Panc1 (cell line): ENCODE measurements at regions not wholly inside any gene's neighbourhood (a gene's known extent, or its start where the extent isn't known, plus 50 kb on each side); places are given as distances from the start of the nearest gene placed in this dataset.

ENCODE experiments used
- ATAC-seq: fragments of 200-7000 bp; cut with Tn5 transposase; 2 replicates; pipeline ENCODE4 v1.9.1; 2020; ENCODE audit warnings: mild to moderate bottlenecking, moderate library complexity
- BruUV-seq: library from RNA; stranded (reverse); fragments of 400-500 nt; replicated peaks from 2 replicates; lab custom pipeline; 2021; lab: Mats Ljungman, UMichigan
- CTCF ChIA-PET: fragments of 300-600 bp; sonication (Branson Sonifier 250); formaldehyde crosslinking; loops from one replicate; lab custom pipeline; 2022; ENCODE audit warnings: antibody characterized with exemption; lab: Charles Lee
- POLR2A ChIA-PET: fragments of 300-600 bp; sonication (Branson Sonifier 250); formaldehyde crosslinking; loops from one replicate; lab custom pipeline; 2022; ENCODE audit warnings: antibody characterized with exemption; lab: Charles Lee
- DNase-seq: peaks from one replicate; pipeline ENCODE4 v3.0.0-alpha.2; 2010; ENCODE audit warnings: low read depth, low spot score
- H3K27ac ChIP-seq: 2 replicates; pipeline ENCODE4 v1.5.1; 2011; ENCODE audit warnings: mild to moderate bottlenecking, low read length, inconsistent platforms
- H3K27me3 ChIP-seq: fragments of 200-500 bp; sonication (Bioruptor generic); 2 replicates; pipeline ENCODE4 v1.6.0; 2014; ENCODE audit warnings: low read length, inconsistent platforms; ENCODE audit not compliant: control insufficient read depth, insufficient read depth
- H3K36me3 ChIP-seq: fragments of 200-500 bp; sonication (Bioruptor generic); 2 replicates; pipeline ENCODE4 v1.5.1; 2014; ENCODE audit warnings: inconsistent platforms, mild to moderate bottlenecking, low read length, moderate library complexity; ENCODE audit not compliant: control insufficient read depth, insufficient read depth
- H3K4me1 ChIP-seq: 2 replicates; pipeline ENCODE4 v1.5.1; 2011; ENCODE audit warnings: inconsistent platforms, mild to moderate bottlenecking, low read length, moderate library complexity; ENCODE audit not compliant: control insufficient read depth, insufficient read depth
- H3K4me3 ChIP-seq, 2 experiments: 2 replicates each; pipeline ENCODE4 v1.5.1; 2011 to 2012; ENCODE audit warnings: low read depth in 2 of 2, low read length in 2 of 2, mild to moderate bottlenecking in 2 of 2, inconsistent platforms in 1 of 2, moderate library complexity in 1 of 2
- H3K9me3 ChIP-seq: fragments of 200-500 bp; sonication (Bioruptor generic); 2 replicates; pipeline ENCODE4 v1.5.1; 2014; ENCODE audit warnings: low read depth, mild to moderate bottlenecking, inconsistent platforms, low read length, moderate library complexity; ENCODE audit not compliant: control insufficient read depth, insufficient read depth
- POLR2AphosphoS5 ChIP-seq: IDR thresholded peaks from 2 replicates; pipeline ENCODE4 v1.6.1; 2012; ENCODE audit warnings: mild to moderate bottlenecking, low read depth, low read length, moderate library complexity
- SIN3A ChIP-seq: IDR thresholded peaks from 2 replicates; pipeline ENCODE4 v1.6.1; 2012; ENCODE audit warnings: low read depth, mild to moderate bottlenecking, low read length, moderate library complexity, borderline replicate concordance; ENCODE audit not compliant: insufficient read depth
- TCF7L2 ChIP-seq: IDR thresholded peaks from 2 replicates; pipeline ENCODE4 v1.6.1; 2011; ENCODE audit warnings: mild to moderate bottlenecking, low read depth, low read length, inconsistent platforms
- in situ Hi-C: cut with HindIII; loops from 2 replicates; pipeline ENCODE4 v1.10.0; 2016; ENCODE audit warnings: low sequenced_read_pairs, low pct_unique_long_range_greater_than_20kb
- intact Hi-C: fragments of 100-400 bp; cut with micrococcal nuclease; formaldehyde crosslinking; loops from one replicate; pipeline ENCODE4 v1.10.0; 2022; ENCODE audit not compliant: unreplicated experiment
- TF ChIP-seq, protein P1 (sequence below): fragments of 450-650 bp; IDR thresholded peaks from 2 replicates; pipeline ENCODE4 v1.5.1; 2017; ENCODE audit warnings: mild to moderate bottlenecking
- TF ChIP-seq, protein P2 (sequence below), 2 experiments: IDR thresholded peaks; 2 replicates each; pipeline ENCODE4 v1.6.1; 2011 to 2012; ENCODE audit warnings: low read depth in 2 of 2, control low read depth in 1 of 2, low read length in 1 of 2, mild to moderate bottlenecking in 1 of 2, moderate library complexity in 1 of 2; ENCODE audit not compliant: insufficient read depth in 1 of 2

DNA sequence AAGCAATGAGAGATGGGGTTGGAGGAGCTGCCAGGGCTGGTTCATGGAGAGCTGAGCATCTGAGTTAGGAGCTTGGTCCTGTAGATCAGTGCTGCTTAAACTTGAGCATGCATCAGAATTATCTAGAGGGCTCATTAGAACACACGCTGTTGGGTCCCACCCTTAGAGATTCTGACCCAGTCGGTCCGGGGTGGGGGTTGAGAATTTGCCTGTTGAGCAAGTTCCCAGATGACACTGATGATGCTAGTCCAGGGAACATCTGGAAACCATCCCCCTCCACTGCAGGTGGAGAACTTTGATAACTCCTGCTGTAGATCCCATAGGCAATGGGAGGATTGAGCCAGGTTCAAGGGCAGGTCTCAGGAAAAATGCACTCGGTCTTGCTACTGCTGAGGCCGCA lies 158.0 kb upstream of the KLF4 start:
- TF ChIP-seq, protein P1, sequence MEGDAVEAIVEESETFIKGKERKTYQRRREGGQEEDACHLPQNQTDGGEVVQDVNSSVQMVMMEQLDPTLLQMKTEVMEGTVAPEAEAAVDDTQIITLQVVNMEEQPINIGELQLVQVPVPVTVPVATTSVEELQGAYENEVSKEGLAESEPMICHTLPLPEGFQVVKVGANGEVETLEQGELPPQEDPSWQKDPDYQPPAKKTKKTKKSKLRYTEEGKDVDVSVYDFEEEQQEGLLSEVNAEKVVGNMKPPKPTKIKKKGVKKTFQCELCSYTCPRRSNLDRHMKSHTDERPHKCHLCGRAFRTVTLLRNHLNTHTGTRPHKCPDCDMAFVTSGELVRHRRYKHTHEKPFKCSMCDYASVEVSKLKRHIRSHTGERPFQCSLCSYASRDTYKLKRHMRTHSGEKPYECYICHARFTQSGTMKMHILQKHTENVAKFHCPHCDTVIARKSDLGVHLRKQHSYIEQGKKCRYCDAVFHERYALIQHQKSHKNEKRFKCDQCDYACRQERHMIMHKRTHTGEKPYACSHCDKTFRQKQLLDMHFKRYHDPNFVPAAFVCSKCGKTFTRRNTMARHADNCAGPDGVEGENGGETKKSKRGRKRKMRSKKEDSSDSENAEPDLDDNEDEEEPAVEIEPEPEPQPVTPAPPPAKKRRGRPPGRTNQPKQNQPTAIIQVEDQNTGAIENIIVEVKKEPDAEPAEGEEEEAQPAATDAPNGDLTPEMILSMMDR, result no peak
- TF ChIP-seq, protein P2, sequence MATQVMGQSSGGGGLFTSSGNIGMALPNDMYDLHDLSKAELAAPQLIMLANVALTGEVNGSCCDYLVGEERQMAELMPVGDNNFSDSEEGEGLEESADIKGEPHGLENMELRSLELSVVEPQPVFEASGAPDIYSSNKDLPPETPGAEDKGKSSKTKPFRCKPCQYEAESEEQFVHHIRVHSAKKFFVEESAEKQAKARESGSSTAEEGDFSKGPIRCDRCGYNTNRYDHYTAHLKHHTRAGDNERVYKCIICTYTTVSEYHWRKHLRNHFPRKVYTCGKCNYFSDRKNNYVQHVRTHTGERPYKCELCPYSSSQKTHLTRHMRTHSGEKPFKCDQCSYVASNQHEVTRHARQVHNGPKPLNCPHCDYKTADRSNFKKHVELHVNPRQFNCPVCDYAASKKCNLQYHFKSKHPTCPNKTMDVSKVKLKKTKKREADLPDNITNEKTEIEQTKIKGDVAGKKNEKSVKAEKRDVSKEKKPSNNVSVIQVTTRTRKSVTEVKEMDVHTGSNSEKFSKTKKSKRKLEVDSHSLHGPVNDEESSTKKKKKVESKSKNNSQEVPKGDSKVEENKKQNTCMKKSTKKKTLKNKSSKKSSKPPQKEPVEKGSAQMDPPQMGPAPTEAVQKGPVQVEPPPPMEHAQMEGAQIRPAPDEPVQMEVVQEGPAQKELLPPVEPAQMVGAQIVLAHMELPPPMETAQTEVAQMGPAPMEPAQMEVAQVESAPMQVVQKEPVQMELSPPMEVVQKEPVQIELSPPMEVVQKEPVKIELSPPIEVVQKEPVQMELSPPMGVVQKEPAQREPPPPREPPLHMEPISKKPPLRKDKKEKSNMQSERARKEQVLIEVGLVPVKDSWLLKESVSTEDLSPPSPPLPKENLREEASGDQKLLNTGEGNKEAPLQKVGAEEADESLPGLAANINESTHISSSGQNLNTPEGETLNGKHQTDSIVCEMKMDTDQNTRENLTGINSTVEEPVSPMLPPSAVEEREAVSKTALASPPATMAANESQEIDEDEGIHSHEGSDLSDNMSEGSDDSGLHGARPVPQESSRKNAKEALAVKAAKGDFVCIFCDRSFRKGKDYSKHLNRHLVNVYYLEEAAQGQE (IDR thresholded peaks at IDR 0.05; ENCODE audit: insufficient read depth in 1 of 2, low read depth in 2 of 2, low read length in 1 of 2), result no peak
- no peak for TF ChIP-seq POLR2AphosphoS5
- no peak for TF ChIP-seq SIN3A
- Histone ChIP-seq H3K9me3 (no peaks in the 10 kb centered on the region), H3K27me3 (no peaks in the 10 kb centered on the region), H3K36me3 (no peaks in the 10 kb centered on the region), H3K4me3 (no peak overlapping the region), H3K4me1 (no peaks in the 10 kb centered on the region), H3K27ac (no peak overlapping the region)
- intact Hi-C loops, result no loop called here
- ATAC-seq (no peak), DNase-seq (no peak)
- in situ Hi-C loops, result no loop called here
- ChIA-PET POLR2A (no interaction called here), CTCF (interaction anchor here (0.5 kb wide), 1 partner anchor 224 kb away, joined by 3 read pairs; no protein-coding TSS in a partner anchor)
- BruUV-seq, result no TSS peak

DNA sequence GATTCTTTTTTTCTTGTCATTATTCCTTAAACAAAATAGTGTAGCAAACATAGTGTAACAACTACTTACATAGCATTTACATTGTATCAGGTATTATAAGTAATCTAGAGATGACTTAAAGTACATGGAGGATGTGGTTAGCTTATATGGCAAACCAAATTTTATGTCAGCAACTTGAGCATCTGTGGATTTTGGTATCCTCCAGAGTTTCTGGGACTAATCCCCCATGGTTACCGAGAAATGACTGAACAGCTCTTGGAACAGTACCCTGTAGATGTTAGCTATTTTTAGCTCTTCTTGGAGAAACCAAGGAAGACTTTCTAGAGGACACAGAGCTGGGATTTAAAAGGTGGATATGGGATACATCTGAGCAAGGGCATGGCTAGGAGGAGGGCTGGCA lies 157.6 kb upstream of the KLF4 start:
- H3K4me3 ChIP-seq, result no peak overlapping the region
- ATAC-seq (no peak), DNase-seq (no peak)
- TF ChIP-seq POLR2AphosphoS5 (no peak), TCF7L2 (no peak)
- TF ChIP-seq, protein P1, result no peak
- ChIA-PET CTCF (interaction anchor here (0.5 kb wide), 1 partner anchor 223 kb away, joined by 3 read pairs; no protein-coding TSS in a partner anchor), POLR2A (no interaction called here)
- H3K27me3 ChIP-seq, result no peaks in the 10 kb centered on the region
- H3K9me3 ChIP-seq, result no peaks in the 10 kb centered on the region
- H3K36me3 ChIP-seq, result no peaks in the 10 kb centered on the region
- H3K4me1 ChIP-seq, result no peaks in the 10 kb centered on the region
- intact Hi-C loops, result no loop called here
- in situ Hi-C loops, result no loop called here
- no TSS peak for BruUV-seq
- H3K27ac ChIP-seq, result no peak overlapping the region

DNA sequence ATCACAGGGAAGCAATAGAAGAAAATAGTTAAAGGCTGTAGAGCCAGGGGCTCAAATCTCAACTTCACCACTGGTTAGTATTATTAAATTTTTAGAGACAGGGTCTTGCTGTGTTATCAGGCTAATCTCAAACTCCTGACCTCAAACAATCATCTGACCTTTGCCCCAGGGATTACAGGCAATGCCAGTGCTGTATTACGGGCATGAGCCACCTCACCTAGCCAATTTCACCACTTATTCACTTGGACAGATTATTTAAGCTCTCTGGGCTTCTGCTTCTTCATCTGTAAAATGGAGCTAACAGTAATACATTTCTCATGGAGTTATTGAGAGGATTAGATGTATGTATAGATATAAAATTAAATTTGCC lies 155.9 kb upstream of the KLF4 start:
- in situ Hi-C loops, result no loop called here
- ATAC-seq, result no peak

More for the DNA sequence above, 155.9 kb upstream of the KLF4 start:
- no peaks in the 10 kb centered on the region for H3K27me3 ChIP-seq
- no peak for TF ChIP-seq SIN3A
- TF ChIP-seq TCF7L2, result no peak
- TF ChIP-seq, protein P1, result no peak
- H3K4me3 ChIP-seq, result no peak overlapping the region
- H3K4me1 ChIP-seq, result no peaks in the 10 kb centered on the region
- no peaks in the 10 kb centered on the region for H3K36me3 ChIP-seq
- H3K27ac ChIP-seq, result no peak overlapping the region
- H3K9me3 ChIP-seq, result no peaks in the 10 kb centered on the region
- intact Hi-C loops, result no loop called here
- CTCF ChIA-PET, result no interaction called here
- DNase-seq, result no peak
- POLR2A ChIA-PET, result no interaction called here
- BruUV-seq, result no TSS peak
